ENCODE measurements at regions not wholly inside any gene's neighbourhood (a gene's known extent, or its start where the extent isn't known, plus 50 kb on each side); places are given as distances from the start of the nearest gene placed in this dataset.

DNA sequence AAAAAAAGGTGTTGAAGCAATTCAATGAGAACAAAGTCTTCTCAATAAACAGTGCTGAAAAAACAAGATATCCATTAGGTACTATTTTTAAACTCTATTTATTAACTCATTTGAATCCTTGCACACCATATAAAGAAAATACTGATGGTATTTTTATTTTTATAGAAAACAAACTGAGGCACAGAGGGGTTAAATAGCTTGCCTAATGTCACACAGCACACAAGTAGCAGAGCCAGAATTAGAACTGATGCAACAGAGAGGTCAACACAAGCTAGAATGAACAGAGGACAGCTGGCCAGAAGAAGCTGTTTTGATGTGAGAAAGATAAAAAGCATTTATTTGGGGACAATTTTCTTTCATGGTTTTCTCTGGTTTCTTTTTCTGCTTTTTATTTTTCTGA, 99.4 kb upstream of the RGPD4 start:
- H3K27ac ChIP-seq (ENCODE audit: low read length) = no peak overlapping the region
- H3K4me3 ChIP-seq (ENCODE audit: low read length) = no peak overlapping the region
- H3K9me3 ChIP-seq (ENCODE audit: low read length) = no peaks in the 10 kb centered on the region
- H4K20me1 ChIP-seq (ENCODE audit: insufficient read depth) = no peaks in the 10 kb centered on the region
- no peak overlapping the region for H2AFZ ChIP-seq (ENCODE audit: low read depth, low read length)
- H3K4me2 ChIP-seq (ENCODE audit: low read length) = no peak overlapping the region
- no peaks in the 10 kb centered on the region for H3K27me3 ChIP-seq (ENCODE audit: insufficient read depth, low read depth, low read length)
- no peaks in the 10 kb centered on the region for H3F3A ChIP-seq (ENCODE audit: insufficient read depth, low read length, poor library complexity, severe bottlenecking)
- TF ChIP-seq POLR2AphosphoS5 (IDR thresholded peaks at IDR 0.05) (no peak), SMC3 (conservative IDR thresholded peaks at IDR 0.05; ENCODE audit: poor library complexity) (no peak), EP300 (conservative IDR thresholded peaks at IDR 0.05; ENCODE audit: poor library complexity, severe bottlenecking) (no peak), EZH2 (IDR thresholded peaks at IDR 0.05; ENCODE audit: borderline replicate concordance, insufficient read depth, low read length, poor library complexity, severe bottlenecking) (no peak), MXI1 (conservative IDR thresholded peaks at IDR 0.05; ENCODE audit: poor library complexity, severe bottlenecking) (no peak), RAD21 (conservative IDR thresholded peaks at IDR 0.05) (no peak), TAF1 (IDR thresholded peaks at IDR 0.05; ENCODE audit: low read depth) (no peak)
- TF ChIP-seq, protein P1, sequence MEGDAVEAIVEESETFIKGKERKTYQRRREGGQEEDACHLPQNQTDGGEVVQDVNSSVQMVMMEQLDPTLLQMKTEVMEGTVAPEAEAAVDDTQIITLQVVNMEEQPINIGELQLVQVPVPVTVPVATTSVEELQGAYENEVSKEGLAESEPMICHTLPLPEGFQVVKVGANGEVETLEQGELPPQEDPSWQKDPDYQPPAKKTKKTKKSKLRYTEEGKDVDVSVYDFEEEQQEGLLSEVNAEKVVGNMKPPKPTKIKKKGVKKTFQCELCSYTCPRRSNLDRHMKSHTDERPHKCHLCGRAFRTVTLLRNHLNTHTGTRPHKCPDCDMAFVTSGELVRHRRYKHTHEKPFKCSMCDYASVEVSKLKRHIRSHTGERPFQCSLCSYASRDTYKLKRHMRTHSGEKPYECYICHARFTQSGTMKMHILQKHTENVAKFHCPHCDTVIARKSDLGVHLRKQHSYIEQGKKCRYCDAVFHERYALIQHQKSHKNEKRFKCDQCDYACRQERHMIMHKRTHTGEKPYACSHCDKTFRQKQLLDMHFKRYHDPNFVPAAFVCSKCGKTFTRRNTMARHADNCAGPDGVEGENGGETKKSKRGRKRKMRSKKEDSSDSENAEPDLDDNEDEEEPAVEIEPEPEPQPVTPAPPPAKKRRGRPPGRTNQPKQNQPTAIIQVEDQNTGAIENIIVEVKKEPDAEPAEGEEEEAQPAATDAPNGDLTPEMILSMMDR (IDR thresholded peaks at IDR 0.05; ENCODE audit: poor library complexity, severe bottlenecking) = no peak
- TF ChIP-seq, protein P2, sequence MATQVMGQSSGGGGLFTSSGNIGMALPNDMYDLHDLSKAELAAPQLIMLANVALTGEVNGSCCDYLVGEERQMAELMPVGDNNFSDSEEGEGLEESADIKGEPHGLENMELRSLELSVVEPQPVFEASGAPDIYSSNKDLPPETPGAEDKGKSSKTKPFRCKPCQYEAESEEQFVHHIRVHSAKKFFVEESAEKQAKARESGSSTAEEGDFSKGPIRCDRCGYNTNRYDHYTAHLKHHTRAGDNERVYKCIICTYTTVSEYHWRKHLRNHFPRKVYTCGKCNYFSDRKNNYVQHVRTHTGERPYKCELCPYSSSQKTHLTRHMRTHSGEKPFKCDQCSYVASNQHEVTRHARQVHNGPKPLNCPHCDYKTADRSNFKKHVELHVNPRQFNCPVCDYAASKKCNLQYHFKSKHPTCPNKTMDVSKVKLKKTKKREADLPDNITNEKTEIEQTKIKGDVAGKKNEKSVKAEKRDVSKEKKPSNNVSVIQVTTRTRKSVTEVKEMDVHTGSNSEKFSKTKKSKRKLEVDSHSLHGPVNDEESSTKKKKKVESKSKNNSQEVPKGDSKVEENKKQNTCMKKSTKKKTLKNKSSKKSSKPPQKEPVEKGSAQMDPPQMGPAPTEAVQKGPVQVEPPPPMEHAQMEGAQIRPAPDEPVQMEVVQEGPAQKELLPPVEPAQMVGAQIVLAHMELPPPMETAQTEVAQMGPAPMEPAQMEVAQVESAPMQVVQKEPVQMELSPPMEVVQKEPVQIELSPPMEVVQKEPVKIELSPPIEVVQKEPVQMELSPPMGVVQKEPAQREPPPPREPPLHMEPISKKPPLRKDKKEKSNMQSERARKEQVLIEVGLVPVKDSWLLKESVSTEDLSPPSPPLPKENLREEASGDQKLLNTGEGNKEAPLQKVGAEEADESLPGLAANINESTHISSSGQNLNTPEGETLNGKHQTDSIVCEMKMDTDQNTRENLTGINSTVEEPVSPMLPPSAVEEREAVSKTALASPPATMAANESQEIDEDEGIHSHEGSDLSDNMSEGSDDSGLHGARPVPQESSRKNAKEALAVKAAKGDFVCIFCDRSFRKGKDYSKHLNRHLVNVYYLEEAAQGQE (IDR thresholded peaks at IDR 0.05; ENCODE audit: borderline replicate concordance) = no peak
- H3K36me3 ChIP-seq (ENCODE audit: insufficient read depth, low read length) = no peaks in the 10 kb centered on the region
- no peak overlapping the region for H3K9ac ChIP-seq (ENCODE audit: low read length)
- no peaks in the 10 kb centered on the region for H3K79me2 ChIP-seq (replicated peaks; ENCODE audit: insufficient read depth, low read length)
- H3K9me2 ChIP-seq (ENCODE audit: insufficient read depth, low read length) = no peaks in the 10 kb centered on the region

DNA sequence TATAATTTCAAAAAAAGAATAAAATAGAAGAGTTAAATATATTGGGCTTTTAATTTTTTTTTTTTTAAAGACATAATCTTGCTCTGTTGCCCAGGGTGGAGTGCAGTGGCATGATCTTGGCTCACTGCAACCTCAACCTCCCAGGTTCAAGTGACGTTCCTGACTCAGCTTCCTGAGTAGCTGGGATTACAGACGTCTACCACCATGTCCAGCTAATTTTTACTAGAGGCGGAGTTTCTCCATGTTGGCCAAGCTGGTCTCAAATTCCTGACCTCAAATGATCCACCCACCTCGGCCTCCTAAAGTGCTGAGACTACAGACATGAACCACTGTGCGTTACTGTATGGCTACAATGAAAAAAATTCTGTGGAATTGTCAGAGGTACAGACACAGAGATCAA, 98.1 kb upstream of the RGPD4 start:
- Histone ChIP-seq H3F3A (ENCODE audit: insufficient read depth, low read length, poor library complexity, severe bottlenecking) (no peaks in the 10 kb centered on the region), H3K4me2 (ENCODE audit: low read length) (no peak overlapping the region), H3K27me3 (ENCODE audit: insufficient read depth, low read depth, low read length) (no peaks in the 10 kb centered on the region), H3K36me3 (ENCODE audit: insufficient read depth, low read length) (no peaks in the 10 kb centered on the region), H3K4me3 (ENCODE audit: low read length) (no peak overlapping the region), H3K27ac (ENCODE audit: low read length) (no peak overlapping the region), H3K9ac (ENCODE audit: low read length) (no peak overlapping the region), H2AFZ (ENCODE audit: low read depth, low read length) (no peak overlapping the region), H4K20me1 (ENCODE audit: insufficient read depth) (no peaks in the 10 kb centered on the region), H3K79me2 (replicated peaks; ENCODE audit: insufficient read depth, low read length) (no peaks in the 10 kb centered on the region), H3K9me3 (ENCODE audit: low read length) (no peaks in the 10 kb centered on the region), H3K9me2 (ENCODE audit: insufficient read depth, low read length) (no peaks in the 10 kb centered on the region)
- TF ChIP-seq, protein P1 (IDR thresholded peaks at IDR 0.05; ENCODE audit: poor library complexity, severe bottlenecking) = no peak
- TF ChIP-seq RAD21 (conservative IDR thresholded peaks at IDR 0.05) = no peak
- TF ChIP-seq, protein P2 (IDR thresholded peaks at IDR 0.05; ENCODE audit: borderline replicate concordance) = no peak
- TF ChIP-seq MXI1 (conservative IDR thresholded peaks at IDR 0.05; ENCODE audit: poor library complexity, severe bottlenecking) = no peak
- no peak for TF ChIP-seq EZH2 (IDR thresholded peaks at IDR 0.05; ENCODE audit: borderline replicate concordance, insufficient read depth, low read length, poor library complexity, severe bottlenecking)
- no peak for TF ChIP-seq EP300 (conservative IDR thresholded peaks at IDR 0.05; ENCODE audit: poor library complexity, severe bottlenecking)
